GM18498 (cell line): ENCODE measurements at regions not wholly inside any gene's neighbourhood (a gene's known extent, or its start where the extent isn't known, plus 50 kb on each side); places are given as distances from the start of the nearest gene placed in this dataset.

Experiments used
- ATAC-seq: cut with Tn5 transposase; IDR thresholded peaks from one replicate; pipeline ENCODE4 v1.9.1; 2021; ENCODE audit warnings: mild to moderate bottlenecking, moderate library complexity; ENCODE audit not compliant: unreplicated experiment

DNA sequence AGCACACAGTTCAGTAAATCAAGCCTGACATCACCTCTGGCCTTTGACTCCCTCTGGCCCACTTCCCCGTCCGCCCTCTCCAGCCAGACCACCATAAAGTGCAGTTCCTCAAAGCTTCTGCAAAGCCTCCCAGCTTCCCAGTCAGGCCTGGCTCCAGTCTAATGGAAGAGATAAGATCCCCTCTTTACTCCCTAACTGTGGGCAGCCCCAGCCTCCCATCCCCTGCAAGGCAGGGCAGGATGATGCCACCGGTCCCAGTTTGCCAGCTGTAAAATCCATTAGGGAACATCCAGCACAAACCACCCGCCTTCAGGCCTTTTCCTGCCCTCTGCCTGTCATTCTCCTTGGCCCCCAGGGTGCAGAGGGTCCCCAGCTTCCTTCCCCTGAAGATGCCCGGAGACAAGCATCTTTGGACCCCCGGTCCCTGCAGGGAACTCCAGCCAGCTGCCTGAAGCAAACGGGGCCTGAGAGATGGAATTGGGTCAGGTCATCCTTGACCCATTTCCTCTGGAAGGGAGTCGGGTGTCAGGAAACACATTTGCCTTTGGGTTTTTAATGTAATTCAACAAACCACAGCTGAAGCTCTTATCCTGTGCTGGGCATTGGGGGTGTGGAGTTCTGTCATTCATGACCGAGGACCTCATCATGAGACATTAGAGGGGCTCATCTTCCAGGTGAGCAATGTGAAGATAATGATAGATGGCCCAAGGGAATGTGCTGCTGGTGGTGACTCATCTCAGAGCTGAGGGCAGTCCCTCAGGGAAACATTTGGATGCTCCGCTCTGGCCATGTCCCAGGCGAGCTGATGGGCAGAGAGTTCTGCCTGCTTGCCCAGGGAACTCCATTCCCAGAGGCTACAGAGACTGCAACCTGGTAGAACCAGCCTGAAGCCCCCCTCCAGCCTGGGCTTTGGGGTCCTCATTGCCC is 93.8 kb upstream of the CLMN start:
- no peak for ATAC-seq

DNA sequence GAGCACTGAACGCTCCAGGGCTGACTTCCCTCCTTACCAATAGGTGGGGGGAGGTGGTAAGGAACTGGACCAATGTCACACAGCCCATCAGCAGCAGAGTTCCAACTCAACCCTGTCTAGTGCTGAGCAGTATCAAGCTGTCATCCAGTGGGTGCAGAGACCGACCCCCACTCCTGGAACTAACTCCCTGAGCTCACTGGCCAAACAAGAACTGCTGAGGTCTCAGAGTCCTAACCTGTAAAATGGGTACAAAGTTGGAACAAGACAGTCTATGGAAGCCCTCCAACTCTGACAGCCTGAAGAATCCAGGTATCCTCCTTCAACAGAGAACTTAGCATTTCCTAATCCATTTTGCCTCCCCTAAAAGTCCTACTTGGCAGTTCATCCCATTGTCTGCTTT is 91.1 kb upstream of the CLMN start:
- no peak for ATAC-seq

DNA sequence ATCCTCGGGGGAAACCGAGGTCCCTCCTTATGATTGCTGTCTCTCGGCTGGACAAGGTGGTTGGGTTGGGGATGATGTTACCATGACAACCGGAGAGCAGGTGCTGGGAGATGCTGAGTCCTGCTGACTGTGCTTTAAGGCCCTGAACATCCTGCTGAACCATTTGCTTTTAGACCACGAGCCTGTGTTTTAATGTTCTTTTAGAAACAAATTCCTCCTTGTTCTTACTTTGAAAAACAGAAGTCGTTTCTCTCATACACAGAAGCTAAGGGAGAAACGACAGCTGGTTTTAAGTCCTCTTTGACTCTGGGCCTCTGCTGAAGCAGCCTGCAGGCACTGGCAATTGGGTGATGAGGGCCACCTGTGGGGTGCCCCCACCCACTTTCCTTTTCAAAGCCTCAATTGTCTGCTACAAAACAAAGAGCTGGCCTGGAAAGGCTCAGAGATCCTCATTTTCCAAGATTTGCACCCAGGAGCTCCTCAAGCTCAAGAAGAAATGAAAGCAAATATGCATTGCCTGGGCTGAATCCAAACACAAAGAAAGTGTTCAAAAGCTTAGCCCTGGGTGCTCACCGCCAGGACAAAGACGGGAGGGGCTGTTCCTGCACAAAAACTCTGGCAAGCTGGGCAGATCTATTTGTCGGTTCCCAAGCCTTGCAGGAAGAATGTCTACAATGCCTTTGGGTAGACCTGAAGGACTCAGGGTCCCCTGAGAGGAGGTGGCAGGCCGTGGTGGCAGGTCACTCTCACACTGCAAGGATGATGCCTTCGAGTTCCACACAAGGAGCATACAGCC is 90.0 kb upstream of the CLMN start:
- ATAC-seq: no peak

DNA sequence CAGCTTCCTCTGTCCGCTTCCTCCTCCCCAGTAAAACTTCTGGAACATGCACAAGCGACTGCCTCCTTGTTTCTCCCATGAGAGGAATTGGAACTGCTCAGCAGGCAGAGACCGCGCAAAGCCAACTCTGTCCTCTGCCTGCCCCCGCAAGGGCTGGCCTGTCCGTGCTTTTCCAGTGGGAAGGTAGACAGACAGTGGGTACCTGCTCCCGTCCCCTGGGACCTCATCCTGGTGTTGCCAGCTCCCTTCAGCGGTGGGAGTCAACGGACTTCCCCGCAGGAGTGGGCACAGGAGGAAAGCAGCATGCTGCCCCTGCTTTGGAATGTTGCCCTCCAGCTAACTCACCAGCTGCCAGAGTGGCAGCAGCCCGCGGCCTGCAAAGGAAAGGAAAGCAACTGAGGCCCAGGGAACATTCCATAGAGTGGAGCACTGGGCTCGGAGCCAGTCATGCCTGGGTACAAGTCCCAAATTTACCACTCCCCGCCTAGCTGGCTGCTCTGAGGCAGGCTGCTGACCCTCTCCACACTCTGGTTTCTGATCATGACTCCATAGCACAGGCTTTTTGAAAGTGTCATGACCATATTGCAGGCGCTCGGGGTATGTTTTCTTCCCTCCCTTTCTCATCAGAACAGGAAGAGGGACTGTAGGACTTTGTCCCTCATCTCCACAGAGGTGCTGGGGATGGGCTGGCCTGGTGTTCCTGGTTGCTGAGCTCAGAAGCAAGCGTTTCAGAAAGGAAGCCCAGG is 89.2 kb upstream of the CLMN start:
- ATAC-seq: no peak

DNA sequence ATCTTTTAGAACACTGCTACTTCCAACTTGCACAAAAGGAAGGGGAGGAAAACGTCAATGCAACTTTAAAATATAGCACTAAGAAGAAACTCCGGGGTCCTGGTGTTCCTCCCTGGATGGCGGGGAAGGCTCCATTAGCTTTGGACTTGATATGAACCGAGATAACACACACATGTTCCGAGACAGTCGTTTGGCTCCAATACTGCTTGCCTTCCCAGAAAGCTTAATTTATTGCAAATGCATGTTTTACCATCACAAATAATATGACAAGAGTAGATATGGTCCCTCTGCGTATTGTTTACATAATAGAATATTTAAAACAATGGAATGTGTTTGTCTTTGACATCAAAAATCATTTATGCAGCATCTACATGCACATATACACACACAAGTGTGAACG is 87.6 kb upstream of the CLMN start:
- no peak for ATAC-seq

DNA sequence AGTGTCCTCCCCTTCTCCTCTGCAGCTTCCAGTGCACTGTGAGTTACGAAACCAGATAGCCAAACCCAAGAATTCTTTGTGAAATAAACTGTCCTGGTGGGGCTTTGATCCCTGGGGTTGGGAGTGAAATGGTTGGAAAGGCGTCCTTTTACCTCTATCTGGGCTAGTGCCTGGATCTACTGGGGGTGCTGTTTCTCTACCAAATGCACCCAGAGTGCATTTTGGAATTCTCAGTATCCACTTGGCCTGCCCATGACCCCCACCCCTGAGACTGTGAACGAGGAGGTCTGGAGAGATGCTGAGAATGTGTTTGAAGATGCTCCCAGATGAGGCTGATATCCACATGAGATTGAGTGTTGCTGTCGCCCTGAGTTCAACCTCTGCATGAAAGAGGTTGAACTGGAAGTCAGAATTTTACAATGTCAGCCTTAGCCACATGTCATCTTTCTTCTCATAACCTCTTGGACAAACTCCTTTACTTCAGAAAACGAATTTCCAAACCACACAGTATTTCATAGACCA is 87.1 kb upstream of the CLMN start:
- no peak for ATAC-seq

DNA sequence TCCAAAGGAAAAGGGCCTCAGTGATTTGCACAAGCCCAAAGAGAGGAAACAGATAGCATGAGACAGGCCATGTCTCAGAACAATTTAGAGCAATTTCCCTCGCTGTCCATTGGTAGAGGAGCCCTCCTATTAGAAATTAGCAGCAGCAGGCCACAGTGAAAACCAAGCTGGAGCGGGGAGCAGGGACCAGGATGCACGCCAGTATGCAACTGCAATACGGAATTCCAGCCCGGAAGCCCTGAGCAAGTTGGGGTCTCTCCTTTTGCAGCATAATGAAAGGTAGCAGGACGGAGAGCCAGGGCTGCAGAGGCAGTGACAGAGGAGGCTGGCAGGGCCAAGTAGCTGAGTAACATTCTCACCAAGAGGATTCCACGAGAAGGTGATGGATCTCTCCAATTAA is 84.9 kb upstream of the CLMN start:
- no peak for ATAC-seq

DNA sequence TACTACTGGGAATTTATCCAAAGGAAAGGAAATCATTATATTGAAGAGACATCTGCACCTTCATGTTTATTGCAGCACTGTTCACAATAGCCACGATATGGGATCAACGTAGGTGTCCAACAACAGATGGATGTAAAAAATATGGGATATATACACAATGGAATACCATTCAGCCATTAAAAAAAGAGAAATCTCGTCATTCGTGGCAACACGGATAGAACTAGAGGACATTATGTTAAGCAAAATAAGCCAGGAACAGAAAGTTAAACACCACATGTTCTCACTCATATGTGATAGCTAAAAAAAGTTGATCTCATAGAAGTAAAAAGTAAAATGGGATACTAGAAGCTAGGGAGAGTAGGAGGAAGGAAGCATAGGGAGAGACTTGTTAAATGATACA is 82.9 kb upstream of the CLMN start:
- no peak for ATAC-seq

DNA sequence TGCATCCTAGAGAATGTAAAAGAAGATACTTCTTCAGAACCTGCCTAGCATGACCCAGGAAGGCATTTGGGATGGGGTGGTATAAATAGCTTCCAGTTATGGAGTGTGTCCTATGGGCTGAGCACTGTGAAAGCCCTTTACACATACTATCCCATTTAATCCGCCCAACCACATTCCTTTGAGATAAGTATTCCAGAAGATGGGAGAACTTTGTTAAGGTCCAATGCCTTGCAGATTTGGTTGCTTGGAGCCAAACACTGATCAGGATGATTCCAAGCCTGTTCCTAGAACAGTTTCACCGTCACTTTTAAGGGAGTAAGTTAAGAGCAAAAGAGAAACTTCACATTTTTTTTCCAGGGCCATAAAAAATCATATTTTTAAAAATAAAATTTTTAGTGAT is 82.5 kb upstream of the CLMN start:
- no peak for ATAC-seq

DNA sequence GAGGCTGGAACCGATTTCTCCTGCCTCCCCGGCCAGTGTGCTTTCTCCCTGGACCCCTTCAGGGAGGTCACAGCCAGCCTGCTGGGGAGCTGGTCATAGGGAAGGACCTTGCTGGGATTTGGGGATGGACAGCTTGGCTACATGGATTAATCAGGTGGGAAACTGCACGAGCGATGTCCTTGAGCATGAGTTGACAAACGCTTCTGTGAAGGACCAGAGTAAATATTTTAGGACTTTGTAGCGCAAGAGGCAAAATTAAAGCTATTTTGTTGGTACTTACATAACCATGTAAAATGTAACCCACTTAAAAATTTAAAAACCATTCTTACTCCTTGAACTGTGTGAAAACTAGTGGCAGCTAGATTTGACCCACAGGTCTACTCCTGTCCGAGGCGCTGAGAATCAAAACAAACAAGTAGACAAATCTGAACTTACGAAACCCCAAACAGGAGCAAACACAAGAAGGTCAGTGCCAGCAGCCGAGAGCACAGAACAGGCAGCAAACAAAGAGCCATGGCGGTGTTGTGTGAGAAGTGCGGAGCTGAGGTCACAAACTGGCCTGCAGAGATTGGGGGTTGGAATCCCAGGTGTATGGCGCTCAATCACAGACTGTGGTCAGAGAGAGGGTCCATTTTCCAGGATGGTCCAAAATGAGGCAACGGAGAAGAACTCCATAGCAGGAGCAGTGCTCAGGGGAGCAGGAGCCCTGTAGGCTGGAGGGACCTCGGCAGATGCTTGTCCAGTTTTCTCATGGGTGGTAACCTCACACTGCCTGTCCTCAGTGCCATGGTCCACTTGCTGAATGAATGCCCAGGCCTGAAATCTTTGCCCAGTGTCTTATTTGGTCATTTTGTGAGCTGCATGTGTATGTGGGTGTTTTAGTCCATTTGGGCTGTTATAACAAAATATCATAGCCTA is 79.2 kb upstream of the CLMN start:
- ATAC-seq: no peak

DNA sequence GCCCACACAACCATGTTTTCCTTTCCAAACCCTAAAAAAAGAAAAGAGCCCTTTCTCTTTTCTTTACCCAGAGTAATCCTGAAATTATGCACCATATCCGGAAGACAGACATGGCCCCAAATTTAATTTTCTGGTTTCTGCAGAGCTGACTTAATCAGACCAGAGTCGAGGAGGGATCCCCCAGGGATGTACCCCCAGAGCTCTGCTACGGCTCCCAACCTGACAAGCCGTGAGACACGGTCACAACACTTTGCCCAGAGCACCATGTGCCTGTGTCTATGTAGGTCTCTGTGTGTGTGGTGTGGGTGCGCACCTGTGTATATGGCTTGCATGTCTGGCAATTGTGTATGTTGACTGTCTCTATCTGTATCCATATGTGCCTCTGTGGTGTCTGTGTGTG is 77.6 kb upstream of the CLMN start:
- ATAC-seq: no peak

DNA sequence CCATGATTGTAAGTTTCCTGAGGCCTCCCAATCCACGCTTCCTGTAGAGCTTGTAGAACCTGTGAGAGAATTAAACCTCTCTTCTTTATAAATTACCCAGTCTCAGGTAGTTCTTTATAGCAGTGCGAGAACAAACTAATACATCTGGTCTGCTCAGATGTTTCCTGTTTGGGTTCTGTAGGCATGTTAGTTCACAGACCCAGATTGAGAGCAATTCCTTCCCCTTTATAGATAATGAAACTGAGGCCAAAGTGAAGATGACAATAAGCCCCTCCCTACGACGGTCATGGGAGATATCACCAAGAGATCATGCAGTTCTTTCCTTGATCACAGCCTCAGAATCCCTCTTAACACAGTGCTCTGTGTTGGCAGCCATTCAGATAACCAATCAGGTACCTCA is 76.5 kb upstream of the CLMN start:
- ATAC-seq: no peak

DNA sequence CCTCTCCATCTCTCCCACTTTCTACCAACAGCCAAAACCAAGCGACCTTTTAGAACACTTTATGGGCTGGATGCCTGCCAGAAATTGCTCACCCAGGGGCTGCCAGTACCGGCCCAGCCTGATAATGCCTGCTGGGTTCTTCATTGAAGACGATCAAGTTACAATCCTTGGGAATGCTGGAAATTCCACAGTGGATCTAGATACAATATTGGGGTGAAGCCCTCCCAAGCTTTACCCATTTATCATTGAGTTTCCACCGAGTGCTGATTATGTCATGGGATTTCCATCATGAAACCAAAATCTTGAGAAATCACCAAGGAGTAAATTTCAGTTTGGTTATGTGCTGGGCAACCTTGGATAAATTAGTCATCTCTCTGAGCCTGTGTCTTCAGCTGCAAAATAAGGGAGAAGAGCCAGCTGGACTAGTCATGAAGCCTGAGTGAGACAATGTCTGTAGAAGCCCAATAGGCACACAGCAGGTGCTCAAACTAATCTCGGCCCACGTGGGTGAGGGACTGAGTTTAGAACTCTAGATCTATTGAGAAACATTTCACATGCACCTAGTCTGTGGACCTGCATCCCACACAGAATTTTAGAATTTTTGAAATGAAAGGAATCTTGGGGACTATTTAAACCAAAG is 75.5 kb upstream of the CLMN start:
- no peak for ATAC-seq

DNA sequence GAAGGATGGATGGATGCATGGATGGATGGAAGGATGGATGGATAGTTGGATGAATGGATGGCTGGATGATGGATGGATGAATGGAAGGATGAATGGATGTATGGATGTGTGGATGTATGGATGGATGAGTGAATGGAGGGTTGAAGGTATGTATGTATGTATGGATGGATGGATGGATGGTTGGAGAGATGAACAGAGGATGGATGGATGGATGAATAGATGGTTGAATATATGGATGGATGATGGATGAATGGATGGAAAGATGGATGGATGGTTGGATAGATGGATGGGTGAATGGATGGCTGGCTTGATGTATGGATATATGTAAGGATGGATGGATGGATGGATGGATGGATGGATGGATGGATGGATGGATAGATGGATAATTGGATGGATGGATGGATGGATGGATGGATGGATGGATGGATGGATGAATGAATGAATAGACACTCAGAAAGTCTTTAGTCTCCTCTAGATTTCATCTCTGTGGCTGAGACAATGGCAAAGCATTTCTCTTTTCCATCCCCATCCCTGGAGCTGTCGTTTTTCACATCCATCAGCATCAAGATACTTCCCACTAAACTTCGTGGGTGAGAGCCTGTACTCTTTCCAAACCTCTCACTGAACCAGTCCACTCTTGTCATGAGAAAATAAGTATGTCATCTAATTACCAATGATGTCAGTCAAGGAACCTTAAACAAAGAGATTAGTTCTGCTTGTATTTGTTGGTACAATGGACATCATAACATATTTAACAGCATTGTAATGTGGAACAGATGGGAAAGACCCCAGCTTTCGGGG is 74.8 kb upstream of the CLMN start:
- ATAC-seq: no peak

DNA sequence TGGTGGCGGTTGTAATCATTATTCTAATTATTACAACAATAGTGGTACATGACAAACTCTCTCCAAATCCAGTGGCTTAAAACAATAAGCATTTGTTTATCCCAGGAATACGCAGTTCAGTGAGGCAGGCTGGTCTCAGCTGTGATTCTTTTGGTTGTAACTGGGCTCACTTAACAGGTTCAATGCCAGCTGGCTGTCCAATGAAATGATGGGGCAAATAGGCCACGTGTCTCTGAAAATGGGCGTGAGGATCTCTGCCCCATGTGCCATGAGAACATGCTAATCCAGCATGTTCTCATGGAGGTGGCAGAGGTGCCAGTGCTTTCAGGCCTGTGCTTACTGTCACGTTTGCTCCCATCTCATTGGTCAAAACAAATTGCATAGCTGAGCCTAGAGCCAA is 73.1 kb upstream of the CLMN start:
- ATAC-seq: no peak

DNA sequence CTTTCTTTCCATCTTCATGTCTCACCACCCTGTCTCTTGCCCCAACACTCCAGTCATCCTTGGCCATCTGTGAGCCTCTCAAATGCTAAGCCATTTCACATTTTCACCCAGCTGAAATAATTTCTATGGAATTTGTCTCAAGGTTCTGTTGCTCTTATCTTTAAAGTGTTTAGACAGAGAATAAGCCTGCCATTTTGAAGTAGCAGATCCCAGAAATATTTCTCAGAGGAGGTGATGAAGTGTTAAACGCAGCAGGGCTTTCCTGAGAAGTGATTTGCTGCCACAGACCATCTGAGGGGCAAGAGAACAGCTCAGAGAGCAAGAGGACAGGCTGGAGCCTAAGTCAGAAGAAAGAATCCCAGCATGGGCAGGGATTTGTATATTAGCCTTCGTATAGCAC is 71.6 kb upstream of the CLMN start:
- ATAC-seq: no peak

DNA sequence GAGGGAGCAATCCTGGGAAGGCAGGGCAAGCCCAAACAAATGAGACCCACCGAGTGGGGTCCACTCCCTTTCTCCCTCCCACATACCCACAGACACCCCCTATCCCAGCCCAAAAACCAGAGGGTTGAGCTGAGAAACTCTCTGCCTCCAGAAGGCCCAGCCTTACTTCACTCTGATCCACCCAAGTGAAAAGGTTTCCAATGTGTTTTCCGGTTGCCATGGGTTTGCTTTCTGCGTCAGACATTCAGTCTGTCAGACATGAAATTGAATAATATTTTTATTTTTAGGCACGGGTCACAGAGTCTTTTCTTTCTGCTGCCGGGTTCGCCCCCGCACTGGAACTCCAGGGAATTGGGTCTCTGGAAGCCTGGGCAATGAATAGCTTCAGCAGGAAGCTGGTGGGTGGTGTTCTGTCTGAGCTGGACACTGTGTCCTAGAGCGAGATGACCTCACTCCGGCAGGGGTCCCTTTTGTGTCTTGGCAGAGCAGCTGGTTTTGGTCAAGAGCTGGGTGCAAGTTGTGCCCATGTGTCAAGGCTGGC is 69.8 kb upstream of the CLMN start:
- no peak for ATAC-seq

DNA sequence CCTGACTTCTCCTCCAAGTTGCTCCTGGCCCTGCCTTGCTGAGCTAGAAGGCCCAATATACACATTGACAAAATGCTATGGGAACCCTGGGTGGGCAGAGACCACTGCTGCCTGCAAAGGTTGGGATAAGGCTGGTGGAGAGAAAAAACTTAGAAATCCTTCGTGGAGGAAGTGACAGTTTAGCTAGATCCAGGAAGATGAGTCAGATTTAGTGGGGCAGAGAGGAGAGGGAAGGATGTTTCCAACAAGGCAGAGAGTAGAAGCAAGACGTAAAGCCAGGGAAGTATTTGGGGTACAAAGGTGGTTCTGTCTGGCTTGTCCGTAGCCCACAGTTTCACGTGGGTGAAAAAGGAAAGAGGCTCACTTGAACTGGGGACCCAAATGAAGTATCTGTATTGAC is 69.0 kb upstream of the CLMN start:
- no peak for ATAC-seq
